NCI-H2107 (cell line): ENCODE measurements at regions not wholly inside any gene's neighbourhood (a gene's known extent, or its start where the extent isn't known, plus 50 kb on each side); places are given as distances from the start of the nearest gene placed in this dataset.
"Not testable (repeated sequence)": the region's sequence is repeated elsewhere in the genome, so short reads cannot be mapped to it uniquely, and the experiment has no call there.

ENCODE experiments used
- DNase-seq: peaks from one replicate; lab custom pipeline; 2025; lab: John Stamatoyannopoulos, UW

- no peak for DNase-seq
These were observed 86.5 kb upstream of the DLGAP1 start for GRCh38 chr18:4541588-4541987.

GRCh38 chr18:4536447-4536846 is 81.3 kb upstream of the DLGAP1 start:
- DNase-seq, result no peak

- no peak for DNase-seq
These were observed 73.3 kb upstream of the DLGAP1 start for GRCh38 chr18:4528405-4528804.

- not testable (repeated sequence) for DNase-seq
These were observed 72.7 kb upstream of the DLGAP1 start for GRCh38 chr18:4527826-4528225.

- DNase-seq, result no peak
These were observed 69.0 kb upstream of the DLGAP1 start for GRCh38 chr18:4524096-4524495.

- DNase-seq, result no peak
These were observed 56.1 kb upstream of the DLGAP1 start for GRCh38 chr18:4511166-4511565.

- DNase-seq, result no peak
These were observed 55.6 kb upstream of the DLGAP1 start for GRCh38 chr18:4510711-4511110.

GRCh38 chr18:4510160-4510559 is 55.1 kb upstream of the DLGAP1 start:
- DNase-seq, result no peak
